HG02759 (cell line): ENCODE measurements at regions not wholly inside any gene's neighbourhood (a gene's known extent, or its start where the extent isn't known, plus 50 kb on each side); places are given as distances from the start of the nearest gene placed in this dataset.

Experiments used
- ATAC-seq: cut with Tn5 transposase; IDR thresholded peaks from one replicate; pipeline ENCODE4 v1.9.1; 2021; ENCODE audit warnings: mild to moderate bottlenecking, moderate library complexity; ENCODE audit not compliant: unreplicated experiment

DNA sequence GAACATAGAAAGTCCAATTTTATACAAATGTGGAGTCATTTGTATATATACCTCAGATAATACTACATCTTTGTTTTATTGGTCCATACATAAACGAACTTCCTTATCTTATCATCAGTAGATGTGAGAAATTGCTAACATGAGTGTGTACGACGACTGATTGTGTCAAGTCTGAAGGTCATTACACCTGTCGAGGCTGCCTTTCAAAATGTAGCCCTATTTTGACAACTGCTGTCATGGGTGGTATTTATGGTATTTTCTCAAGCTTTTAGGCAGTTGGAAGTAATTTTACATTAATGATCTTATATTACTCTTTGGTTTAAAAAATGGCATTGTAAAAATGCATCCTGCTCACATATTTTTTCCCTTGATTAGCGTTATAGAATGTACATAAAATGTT, 183.7 kb upstream of the DNAJC19 start:
- ATAC-seq: no peak

DNA sequence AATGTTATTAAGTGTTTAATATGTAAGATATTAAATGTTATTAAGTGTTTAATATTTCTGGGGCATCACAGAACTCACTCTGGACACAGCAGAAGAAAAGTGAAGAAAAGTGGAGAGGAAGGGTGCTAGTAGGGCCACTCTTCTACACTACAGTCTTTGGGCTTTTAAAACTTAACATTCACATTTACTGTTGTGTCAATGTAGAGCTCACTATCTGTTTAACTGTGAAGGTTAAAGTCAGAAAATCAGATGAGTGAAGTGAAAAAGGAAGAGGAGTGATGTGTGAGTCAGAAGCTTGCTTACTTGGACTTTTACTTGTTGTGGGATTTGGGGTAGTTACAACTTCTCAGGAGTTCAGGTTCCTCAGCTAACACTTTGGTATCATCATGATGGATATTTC, 145.3 kb upstream of the DNAJC19 start:
- ATAC-seq: no peak

DNA sequence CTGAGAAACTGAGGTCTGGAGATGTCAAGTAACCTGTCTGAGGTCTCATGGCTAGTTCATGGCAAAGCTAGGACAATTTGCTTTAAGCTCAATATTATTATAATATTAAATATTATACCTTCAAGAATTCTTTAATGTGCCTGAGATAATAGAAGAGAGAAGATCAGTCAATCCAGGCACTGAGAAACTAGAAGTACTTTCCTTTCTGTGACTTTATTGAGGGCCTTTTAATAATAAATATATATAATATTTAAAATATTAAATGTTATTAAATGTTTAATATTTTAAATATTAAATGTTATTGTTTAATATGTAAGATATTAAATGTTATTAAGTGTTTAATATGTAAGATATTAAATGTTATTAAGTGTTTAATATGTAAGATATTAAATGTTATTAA, 144.3 kb upstream of the DNAJC19 start:
- no peak for ATAC-seq

DNA sequence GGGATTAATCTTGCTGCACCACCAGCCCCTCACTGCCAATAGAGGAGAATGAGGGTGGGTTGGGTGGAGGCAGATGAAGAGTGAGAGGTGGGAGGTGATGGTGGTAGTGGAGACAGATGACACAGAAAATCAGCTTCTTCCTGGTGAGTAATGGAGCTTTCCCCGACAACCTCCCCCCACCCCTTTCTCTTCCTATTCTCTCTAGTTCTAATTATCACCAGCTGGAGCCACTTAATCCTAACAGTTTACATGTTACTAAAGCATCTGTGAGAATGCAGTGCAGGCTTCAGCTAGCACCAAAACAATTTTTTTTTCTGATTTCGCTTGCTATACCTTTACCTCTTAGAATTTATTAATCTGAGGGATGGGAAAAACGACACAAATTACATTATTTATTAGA, 116.1 kb upstream of the DNAJC19 start:
- no peak for ATAC-seq

DNA sequence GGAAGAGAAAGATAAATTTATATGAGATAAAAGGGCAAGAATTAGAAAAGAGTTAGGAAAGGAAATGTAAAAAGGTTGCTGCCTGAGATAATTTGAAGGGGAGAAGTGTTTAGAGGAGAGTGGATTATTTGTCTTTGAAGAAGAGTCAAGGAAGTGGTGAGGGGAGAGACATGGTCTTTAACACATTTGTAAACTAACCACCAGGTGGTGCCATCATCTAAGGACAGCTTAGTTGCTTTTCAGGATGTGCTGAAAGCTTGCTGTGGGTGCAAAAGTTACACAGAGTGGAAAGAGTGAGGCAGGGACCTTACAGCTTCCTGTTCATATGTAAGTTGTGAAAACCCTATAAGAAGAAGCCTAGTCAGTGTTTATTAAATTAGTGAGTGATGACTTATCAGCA, 114.1 kb upstream of the DNAJC19 start:
- ATAC-seq: no peak

DNA sequence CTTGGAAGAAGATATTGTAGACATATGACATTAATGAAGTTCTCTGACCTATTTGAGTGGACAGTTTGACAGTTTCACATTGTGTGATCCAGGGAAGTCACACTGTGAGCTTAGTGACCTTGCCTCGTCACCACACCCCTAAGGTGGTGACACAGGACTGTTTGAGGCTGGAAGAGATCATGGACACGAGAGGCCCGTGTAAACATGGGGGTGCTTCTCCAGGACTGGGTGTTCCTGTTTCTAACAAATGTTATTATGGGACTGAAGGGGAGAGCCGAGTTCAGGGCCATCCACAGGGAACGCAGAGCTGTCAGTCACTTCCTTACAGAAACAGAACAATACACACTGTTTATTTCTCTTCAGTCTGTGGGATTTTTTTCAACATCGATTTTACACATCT, 96.5 kb upstream of the DNAJC19 start:
- no peak for ATAC-seq

DNA sequence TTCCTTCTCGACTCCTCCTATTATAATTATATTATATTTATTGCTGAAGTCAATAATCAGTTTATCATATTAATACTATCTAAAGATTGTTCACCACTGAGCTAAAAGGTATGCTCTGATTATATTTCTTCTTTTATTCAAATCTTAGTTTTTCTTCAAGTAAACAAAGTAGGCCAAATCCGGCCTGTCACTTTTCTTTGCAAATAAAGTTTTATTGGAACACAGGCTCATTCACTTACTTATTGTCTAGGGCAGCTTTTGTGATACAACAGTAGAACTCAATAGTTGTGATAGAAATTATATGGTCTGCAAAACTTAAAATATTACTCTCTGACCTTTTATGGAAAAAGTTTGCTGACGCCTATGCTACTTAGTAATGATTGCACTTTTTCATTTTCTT, 92.4 kb upstream of the DNAJC19 start:
- no peak for ATAC-seq

DNA sequence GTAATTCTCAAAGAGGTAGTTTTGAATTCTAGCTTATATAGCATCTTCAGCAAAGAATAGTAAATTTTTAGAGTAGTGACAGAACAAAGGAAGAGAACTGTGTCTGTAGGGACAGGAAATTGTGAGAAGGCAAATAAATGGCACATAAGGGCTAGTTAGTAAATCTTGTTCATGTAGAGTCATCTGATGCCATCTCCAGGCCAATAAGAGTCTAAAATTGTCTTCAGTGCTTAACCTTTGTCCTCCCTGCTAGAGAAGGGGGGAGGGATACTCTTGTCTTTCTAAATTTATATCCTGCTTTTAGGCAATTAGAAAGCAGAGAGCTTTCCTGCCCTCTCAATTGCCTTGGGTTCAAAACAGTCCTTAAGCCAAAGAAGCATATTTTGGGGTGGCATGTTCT, 87.0 kb upstream of the DNAJC19 start:
- no peak for ATAC-seq

DNA sequence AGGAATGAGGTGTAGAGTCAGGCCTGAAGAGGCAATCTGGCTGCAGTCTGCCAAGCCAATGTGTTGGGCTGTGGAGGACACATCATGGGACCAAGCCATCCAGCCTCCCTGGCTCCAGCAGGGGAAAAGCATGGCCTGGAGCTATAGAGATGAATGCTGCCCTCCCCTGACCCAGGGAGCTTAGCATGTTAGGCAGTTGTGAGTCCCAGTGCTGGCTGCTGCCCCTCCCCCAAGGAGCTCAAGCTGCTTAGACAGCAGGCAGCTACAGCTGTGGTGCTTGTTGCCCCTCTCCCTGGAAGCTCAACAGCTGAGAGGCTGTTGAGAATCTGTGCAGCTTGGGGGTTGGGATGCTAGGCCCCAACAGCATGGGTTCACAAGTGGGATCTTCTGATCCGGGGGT, 85.6 kb upstream of the DNAJC19 start:
- no peak for ATAC-seq

DNA sequence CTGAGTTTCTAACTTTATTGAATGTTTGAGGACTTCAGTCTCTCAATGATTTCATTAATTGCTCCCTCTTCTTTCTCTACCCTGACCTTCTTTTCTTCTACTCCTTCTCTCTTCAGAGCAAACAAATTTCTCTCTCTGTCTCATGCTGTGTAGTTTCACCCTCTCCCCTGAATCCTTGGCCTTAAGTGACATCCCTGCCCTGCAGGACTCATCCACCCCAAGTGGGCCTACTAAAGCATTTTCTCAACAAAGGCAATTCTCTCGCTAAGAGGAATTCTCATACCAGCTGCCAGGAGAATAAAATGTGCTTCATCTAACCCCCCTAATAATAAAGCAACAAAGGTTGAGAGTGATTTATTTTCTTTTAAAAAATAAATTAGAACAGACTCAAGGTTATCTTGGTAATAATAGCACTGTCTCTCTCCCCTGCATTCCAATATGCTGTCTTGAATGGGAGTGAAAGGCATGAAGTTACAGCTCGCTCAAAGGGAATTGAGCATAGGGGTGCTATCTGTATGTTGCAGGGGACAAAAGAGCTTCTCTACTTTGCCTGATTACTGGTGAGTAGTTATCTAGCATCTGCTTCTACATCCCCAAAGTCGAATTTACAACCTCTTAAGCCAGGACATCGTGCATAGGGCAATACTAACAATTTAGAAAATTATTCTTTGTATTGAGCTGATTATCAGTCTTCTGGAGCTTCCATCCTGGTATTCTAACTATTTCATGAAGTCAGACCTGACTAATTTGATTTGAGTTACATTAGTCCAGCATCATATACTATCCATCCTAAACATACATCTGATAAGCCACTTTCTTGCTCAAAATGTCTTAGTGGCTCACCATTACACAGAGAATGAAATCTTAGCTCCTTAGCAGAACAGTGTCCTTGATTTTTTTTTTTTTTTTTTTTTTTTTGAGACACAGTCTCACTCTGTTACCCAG, 76.9 kb upstream of the DNAJC19 start:
- ATAC-seq: no peak

DNA sequence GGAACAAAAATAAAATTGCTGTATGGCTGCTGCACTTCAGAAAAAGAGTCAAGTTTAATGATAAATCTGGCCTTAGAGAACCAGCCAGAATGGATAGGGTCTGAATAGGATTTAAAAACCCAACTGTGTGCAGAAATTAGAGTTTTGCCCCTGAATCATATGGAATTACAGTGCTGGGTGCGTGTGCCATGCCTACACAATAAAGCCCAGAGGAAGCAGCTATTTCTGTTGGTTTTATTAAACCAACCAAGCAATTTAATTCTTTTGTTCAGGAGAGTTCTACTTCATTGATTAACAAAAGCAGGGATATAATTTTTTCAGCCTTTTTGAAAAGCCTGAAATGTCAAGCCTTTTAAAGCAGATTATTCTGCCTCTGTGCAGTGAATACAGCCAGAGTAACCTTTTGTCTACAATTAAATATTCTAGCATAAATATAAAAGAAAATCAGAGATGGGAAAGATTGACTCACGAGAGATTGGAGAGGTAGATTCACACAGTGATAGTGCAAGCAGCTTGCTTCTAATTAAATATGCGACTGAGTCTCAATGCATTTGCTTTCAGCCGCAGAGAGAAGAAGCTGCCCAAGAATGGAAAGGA, 66.7 kb upstream of the DNAJC19 start:
- ATAC-seq: no peak

DNA sequence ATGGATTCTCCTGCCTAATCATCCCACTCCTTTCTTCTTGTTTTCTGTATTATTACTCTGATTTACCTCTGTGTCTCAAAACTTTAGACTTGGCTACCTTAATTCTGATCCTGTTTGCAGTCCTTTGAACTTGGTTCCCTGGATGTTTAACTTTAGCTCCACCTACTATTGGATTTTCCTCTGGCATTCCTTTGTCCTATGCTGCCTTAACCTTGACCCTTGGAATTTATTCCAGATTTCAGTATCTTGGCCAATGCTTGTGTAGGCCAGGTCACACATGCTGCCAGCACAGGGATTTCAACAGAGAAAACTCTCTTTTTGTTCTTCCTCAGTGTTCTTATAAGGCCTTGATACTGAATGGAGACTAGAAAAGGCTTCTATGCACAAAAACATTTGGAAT, 65.0 kb upstream of the DNAJC19 start:
- ATAC-seq: no peak

DNA sequence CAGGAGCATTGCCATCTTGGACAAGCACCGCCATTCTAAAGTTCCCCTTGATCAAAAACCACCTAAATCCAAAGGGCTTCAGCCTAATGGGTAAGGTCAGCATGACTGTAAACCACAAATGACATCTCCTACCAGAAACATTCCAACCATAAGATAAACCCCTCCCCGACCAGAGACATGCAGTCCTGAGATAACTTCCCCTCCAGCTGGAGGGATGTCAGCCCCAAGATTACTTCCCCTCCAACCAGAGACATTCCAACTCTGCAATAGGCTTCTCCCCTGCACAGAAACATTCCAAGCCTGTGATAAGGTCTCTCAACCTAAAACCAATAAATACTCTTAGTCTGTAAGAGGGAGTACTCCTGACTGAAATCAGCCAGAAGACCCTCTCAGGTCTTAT, 62.7 kb upstream of the DNAJC19 start:
- no peak for ATAC-seq

DNA sequence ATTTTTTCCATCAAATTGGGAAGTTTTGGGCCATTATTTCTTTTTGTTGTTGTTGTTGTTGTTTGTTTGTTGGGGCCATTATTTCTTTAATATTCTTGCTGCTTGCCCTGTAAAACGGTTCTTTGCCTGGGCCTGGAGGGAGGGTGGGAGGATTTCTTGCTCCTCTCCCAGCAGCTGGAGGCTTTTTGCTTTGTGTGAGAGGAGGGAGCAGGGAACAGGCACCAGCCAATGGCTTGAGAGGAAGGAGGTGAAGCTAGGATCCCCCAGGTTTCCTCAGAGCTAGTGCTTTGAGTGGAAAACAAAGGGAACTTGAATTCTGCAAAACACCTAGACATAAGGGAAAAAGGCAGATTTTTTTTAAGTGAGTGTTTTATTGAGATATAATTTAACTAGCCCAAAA, 61.2 kb upstream of the DNAJC19 start:
- no peak for ATAC-seq

DNA sequence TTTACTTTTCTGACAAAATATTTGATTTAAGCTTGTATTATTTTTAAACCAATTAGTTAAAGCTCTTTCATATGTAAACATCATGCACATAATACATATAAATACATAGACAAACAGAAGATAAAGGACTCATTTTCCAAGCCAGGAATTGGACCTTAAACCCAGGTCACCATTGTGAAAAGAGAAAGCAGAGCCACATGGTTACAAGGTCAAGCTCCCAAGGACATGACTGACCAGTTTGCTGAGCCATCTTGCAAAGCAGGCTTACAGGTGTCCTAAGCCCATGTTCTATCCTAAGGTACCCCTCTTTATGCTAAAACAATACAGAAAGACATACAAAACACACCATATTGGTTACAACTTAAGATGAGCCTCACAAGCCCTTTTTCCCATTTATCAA, 50.5 kb upstream of the DNAJC19 start:
- no peak for ATAC-seq
